Mesothelial cell of epicardium (in vitro differentiated cells): ENCODE measurements at regions not wholly inside any gene's neighbourhood (a gene's known extent, or its start where the extent isn't known, plus 50 kb on each side); places are given as distances from the start of the nearest gene placed in this dataset.

Source experiments
- DNase-seq, 2 experiments: peaks; one replicate each; pipeline ENCODE4 v3.0.0; 2021; ENCODE audit warnings: low spot score in 2 of 2; ENCODE audit not compliant: unreplicated experiment in 2 of 2
- H3K27ac Mint-ChIP-seq: 2 replicates; pipeline ENCODE4 v1.8.0; 2021; ENCODE audit warnings: mixed read lengths
- H3K27me3 Mint-ChIP-seq: 2 replicates; pipeline ENCODE4 v1.8.0; 2021; ENCODE audit warnings: low read depth, mixed read lengths
- H3K36me3 Mint-ChIP-seq: 2 replicates; pipeline ENCODE4 v1.8.0; 2021; ENCODE audit warnings: mixed read lengths
- H3K4me1 Mint-ChIP-seq: 2 replicates; pipeline ENCODE4 v1.8.0; 2021; ENCODE audit warnings: mixed read lengths
- H3K4me3 Mint-ChIP-seq: 2 replicates; pipeline ENCODE4 v1.8.0; 2021; ENCODE audit warnings: mild to moderate bottlenecking, moderate library complexity, mixed read lengths
- H3K9me3 Mint-ChIP-seq: 2 replicates; pipeline ENCODE4 v1.8.0; 2021; ENCODE audit warnings: mixed read lengths
- CTCF ChIP-seq: fragments of 200-600 bp; sonication (generic); IDR thresholded peaks from one replicate; pipeline ENCODE4 v1.5.0; 2021; ENCODE audit warnings: antibody characterized with exemption; ENCODE audit not compliant: unreplicated experiment

GRCh38 chr12:68479896-68480291 is 130.8 kb upstream of the RAP1B start:
- Mint-ChIP-seq H3K27me3 (no peaks in the 10 kb centered on the region), H3K27ac (no peak overlapping the region), H3K36me3 (no peaks in the 10 kb centered on the region), H3K4me1 (peaks cover 6% of the 10 kb centered on the region), H3K9me3 (peaks cover 4% of the 10 kb centered on the region), H3K4me3 (no peak overlapping the region)
- DNase-seq = no peak
- TF ChIP-seq CTCF = no peak

GRCh38 chr12:68480526-68480925 is 130.2 kb upstream of the RAP1B start:
- Mint-ChIP-seq H3K27me3 (no peaks in the 10 kb centered on the region), H3K27ac (no peak overlapping the region), H3K4me3 (no peak overlapping the region), H3K4me1 (peaks cover 6% of the 10 kb centered on the region), H3K36me3 (no peaks in the 10 kb centered on the region), H3K9me3 (peaks cover 4% of the 10 kb centered on the region)
- DNase-seq = no peak
- no peak for TF ChIP-seq CTCF

GRCh38 chr12:68481181-68481941 is 129.3 kb upstream of the RAP1B start:
- Mint-ChIP-seq H3K9me3 (peaks cover 4% of the 10 kb centered on the region), H3K4me1 (peaks cover 6% of the 10 kb centered on the region), H3K36me3 (no peaks in the 10 kb centered on the region), H3K4me3 (no peak overlapping the region), H3K27me3 (no peaks in the 10 kb centered on the region), H3K27ac (no peak overlapping the region)
- DNase-seq = no peak
- no peak for TF ChIP-seq CTCF

GRCh38 chr12:68482014-68482413 is 128.7 kb upstream of the RAP1B start:
- Mint-ChIP-seq H3K4me1 (peaks cover 6% of the 10 kb centered on the region), H3K9me3 (peaks cover 4% of the 10 kb centered on the region), H3K27me3 (no peaks in the 10 kb centered on the region), H3K4me3 (no peak overlapping the region), H3K27ac (no peak overlapping the region), H3K36me3 (no peaks in the 10 kb centered on the region)
- DNase-seq = no peak
- no peak for TF ChIP-seq CTCF

GRCh38 chr12:68482660-68483059 is 128.0 kb upstream of the RAP1B start:
- Mint-ChIP-seq H3K4me1 (peaks cover 6% of the 10 kb centered on the region), H3K36me3 (no peaks in the 10 kb centered on the region), H3K27ac (no peak overlapping the region), H3K9me3 (peaks cover 4% of the 10 kb centered on the region), H3K4me3 (no peak overlapping the region), H3K27me3 (no peaks in the 10 kb centered on the region)
- TF ChIP-seq CTCF = no peak
- DNase-seq = no peak
